Stimulated activated CD4-positive, alpha-beta T cell treated with anti-CD3 and anti-CD28 coated beads, TNF-alpha, amount 100 ng/mL, for 4 hours (primary cell): ENCODE measurements at regions not wholly inside any gene's neighbourhood (a gene's known extent, or its start where the extent isn't known, plus 50 kb on each side); places are given as distances from the start of the nearest gene placed in this dataset.
"Not testable (repeated sequence)": the region's sequence is repeated elsewhere in the genome, so short reads cannot be mapped to it uniquely, and the experiment has no call there.

Source experiments
- DNase-seq, 3 experiments: peaks; one replicate each; pipeline ENCODE4 v3.0.0-alpha.2; 2020; ENCODE audit warnings: low read depth in 3 of 3

GRCh38 chr16:52386694-52387093 is 160.2 kb downstream of the TOX3 start:
- no peak for DNase-seq

GRCh38 chr16:52384378-52384777 is 162.6 kb downstream of the TOX3 start:
- DNase-seq = no peak

- no peak for DNase-seq
These were observed 163.2 kb downstream of the TOX3 start for GRCh38 chr16:52383640-52384292.

- no peak for DNase-seq
These were observed 163.8 kb downstream of the TOX3 start for GRCh38 chr16:52383119-52383518.

GRCh38 chr16:52379551-52379950 is 167.4 kb downstream of the TOX3 start:
- no peak for DNase-seq

GRCh38 chr16:52376676-52377280 is 170.2 kb downstream of the TOX3 start:
- DNase-seq = no peak

- no peak for DNase-seq
These were observed 174.6 kb downstream of the TOX3 start for GRCh38 chr16:52372313-52372712.

GRCh38 chr16:52368859-52369258 is 178.1 kb downstream of the TOX3 start:
- no peak for DNase-seq

- DNase-seq = no peak
These were observed 179.1 kb downstream of the TOX3 start for GRCh38 chr16:52367821-52368220.

GRCh38 chr16:52366983-52367382 is 180.0 kb downstream of the TOX3 start:
- DNase-seq = no peak

- no peak for DNase-seq
These were observed 182.4 kb downstream of the TOX3 start for GRCh38 chr16:52364500-52364899.

GRCh38 chr16:52363082-52363481 is 183.9 kb downstream of the TOX3 start:
- DNase-seq = no peak

- DNase-seq = no peak
These were observed 189.2 kb downstream of the TOX3 start for GRCh38 chr16:52357711-52358110.

- DNase-seq = no peak
These were observed 193.7 kb downstream of the TOX3 start for GRCh38 chr16:52353249-52353648.

- no peak for DNase-seq
These were observed 195.5 kb downstream of the TOX3 start for GRCh38 chr16:52351451-52351850.

GRCh38 chr16:52350031-52350642 is 196.8 kb downstream of the TOX3 start:
- DNase-seq = no peak

- no peak for DNase-seq
These were observed 200.2 kb downstream of the TOX3 start for GRCh38 chr16:52346709-52347108.

GRCh38 chr16:52333673-52334072 is 213.3 kb downstream of the TOX3 start:
- not testable (repeated sequence) for DNase-seq

GRCh38 chr16:52320930-52321439 is 226.0 kb downstream of the TOX3 start:
- no peak for DNase-seq

- DNase-seq = no peak
These were observed 228.5 kb downstream of the TOX3 start for GRCh38 chr16:52318302-52319009.

GRCh38 chr16:52316241-52316640 is 230.7 kb downstream of the TOX3 start:
- no peak for DNase-seq

GRCh38 chr16:52312716-52313115 is 234.2 kb downstream of the TOX3 start:
- DNase-seq = no peak
